GM23248 (cell line): ENCODE measurements at regions not wholly inside any gene's neighbourhood (a gene's known extent, or its start where the extent isn't known, plus 50 kb on each side); places are given as distances from the start of the nearest gene placed in this dataset.

Experiments used
- EZH2 ChIP-seq: fragments of 200-600 bp; sonication (generic); IDR thresholded peaks from 2 replicates; pipeline ENCODE4 v1.6.1; 2018; ENCODE audit warnings: antibody characterized with exemption, mild to moderate bottlenecking; ENCODE audit not compliant: insufficient read depth, poor library complexity, severe bottlenecking
- EZH2phosphoT487 ChIP-seq: fragments of 200-600 bp; sonication (generic); IDR thresholded peaks from 2 replicates; pipeline ENCODE4 v1.6.1; 2018; ENCODE audit warnings: antibody characterized with exemption, moderate library complexity, mild to moderate bottlenecking, low read depth; ENCODE audit not compliant: insufficient read depth

DNA sequence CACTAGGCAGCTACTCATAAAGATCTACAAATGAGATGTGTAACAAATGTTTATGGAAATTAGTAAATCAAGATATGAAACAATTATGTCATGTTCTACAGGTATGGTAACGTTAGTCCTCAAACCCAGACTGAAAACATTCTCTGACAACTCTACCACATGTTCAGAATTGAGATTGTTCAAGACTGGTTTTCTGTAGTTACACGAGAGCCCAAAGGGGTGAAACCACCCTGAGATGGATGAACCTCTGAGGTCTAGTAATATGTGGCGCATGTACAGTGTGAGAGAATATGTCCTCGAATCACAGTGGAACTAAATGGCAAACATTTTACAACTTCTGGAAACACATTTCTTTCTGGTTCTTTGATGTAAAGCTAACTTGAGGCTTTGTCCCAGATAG lies 614.3 kb downstream of the ZEB2 start:
- no peak for TF ChIP-seq EZH2
- TF ChIP-seq EZH2phosphoT487, result no peak
